H1 (cell line): ENCODE measurements at regions not wholly inside any gene's neighbourhood (a gene's known extent, or its start where the extent isn't known, plus 50 kb on each side); places are given as distances from the start of the nearest gene placed in this dataset.

ENCODE experiments used
- BRCA1 ChIP-seq: IDR thresholded peaks from 2 replicates; pipeline ENCODE4 v1.6.1; 2012; ENCODE audit warnings: low read depth, low read length, improper control_type of control experiment
- CHD1 ChIP-seq: IDR thresholded peaks from 2 replicates; pipeline ENCODE4 v1.6.1; 2012; ENCODE audit warnings: low read depth, low read length, improper control_type of control experiment
- CHD2 ChIP-seq: IDR thresholded peaks from 2 replicates; pipeline ENCODE4 v1.6.1; 2012; ENCODE audit warnings: low read length, improper control_type of control experiment
- CHD7 ChIP-seq: fragments of 300-600 bp; sonication (generic); IDR thresholded peaks from 2 replicates; pipeline ENCODE4 v1.7.1; 2012; ENCODE audit warnings: low read length, moderate library complexity, mild to moderate bottlenecking, inconsistent platforms; ENCODE audit not compliant: insufficient replicate concordance
- E2F6 ChIP-seq: IDR thresholded peaks from 2 replicates; pipeline ENCODE4 v1.6.1; 2012; ENCODE audit warnings: inconsistent platforms
- EP300 ChIP-seq, 2 experiments: IDR thresholded peaks; 1 replicate in 1 of 2; 2 replicates in 1 of 2; pipeline ENCODE4 v1.6.1; 2011 to 2012; ENCODE audit warnings: low read depth in 2 of 2, low read length in 2 of 2, mild to moderate bottlenecking in 2 of 2, borderline replicate concordance in 1 of 2, inconsistent platforms in 1 of 2, moderate library complexity in 1 of 2
- KDM4A ChIP-seq: IDR thresholded peaks from one replicate; pipeline ENCODE4 v1.7.1; 2012; ENCODE audit warnings: low read depth, mild to moderate bottlenecking, moderate library complexity, low read length, inconsistent platforms; ENCODE audit not compliant: severe bottlenecking
- POLR2A ChIP-seq, 2 experiments: IDR thresholded peaks; 1 replicate in 1 of 2; 2 replicates in 1 of 2; pipeline ENCODE4 v1.6.1; 2011; ENCODE audit warnings: low read depth in 2 of 2, low read length in 2 of 2, mild to moderate bottlenecking in 2 of 2; ENCODE audit errors: control extremely low read depth in 1 of 2
- RXRA ChIP-seq: IDR thresholded peaks from 2 replicates; pipeline ENCODE4 v1.6.1; 2011; ENCODE audit warnings: low read depth, mild to moderate bottlenecking, low read length, moderate library complexity; ENCODE audit not compliant: insufficient read depth
- SAP30 ChIP-seq: fragments of 300-600 bp; sonication (generic); IDR thresholded peaks from 2 replicates; pipeline ENCODE4 v1.7.1; 2012; ENCODE audit warnings: low read length, moderate library complexity, mild to moderate bottlenecking, inconsistent platforms; ENCODE audit not compliant: insufficient read depth, insufficient replicate concordance
- TAF7 ChIP-seq: optimal IDR thresholded peaks from 2 replicates; pipeline ENCODE3; 2011; ENCODE audit warnings: low read depth, mild to moderate bottlenecking, inconsistent platforms, low read length, moderate library complexity, borderline replicate concordance

DNA sequence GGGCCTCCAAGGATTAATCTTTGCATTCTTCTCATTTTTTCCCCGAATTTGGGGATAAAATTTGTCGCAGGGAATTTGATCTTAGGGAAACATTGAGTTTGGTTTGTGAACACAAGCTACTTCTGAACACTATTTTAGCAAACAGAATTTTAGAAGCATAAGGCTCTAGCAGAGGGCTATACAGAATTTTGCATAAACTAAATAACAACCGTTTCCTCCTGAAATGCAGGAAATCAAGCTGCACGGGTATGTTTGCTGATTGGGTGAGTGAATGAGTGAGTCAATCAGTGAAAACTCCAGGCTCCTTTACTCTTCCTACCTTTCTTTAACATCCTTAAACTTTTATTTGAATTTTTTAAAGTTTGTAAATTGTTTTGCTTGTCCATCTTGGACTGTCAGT, 81.3 kb upstream of the GNAO1 start (continued):
- TF ChIP-seq CHD7: no peak
- no peak for TF ChIP-seq KDM4A
- TF ChIP-seq SAP30: no peak
- no peak for TF ChIP-seq RXRA
- TF ChIP-seq CHD1: no peak
- no peak for TF ChIP-seq CHD2
- TF ChIP-seq BRCA1: no peak
- no peak for TF ChIP-seq EP300 (IDR thresholded peaks at IDR 0.05; ENCODE audit: borderline replicate concordance in 1 of 2, low read depth in 2 of 2, low read length in 2 of 2)
- TF ChIP-seq E2F6: no peak
- no peak for TF ChIP-seq POLR2A (IDR thresholded peaks at IDR 0.05; ENCODE audit: control extremely low read depth in 1 of 2, low read depth in 2 of 2, low read length in 2 of 2)
- no peak for TF ChIP-seq TAF7
